A549 (cell line): ENCODE measurements at regions not wholly inside any gene's neighbourhood (a gene's known extent, or its start where the extent isn't known, plus 50 kb on each side); places are given as distances from the start of the nearest gene placed in this dataset.

Experiments used
- ATAC-seq, 2 experiments: fragments of 200-7000 bp in 1 of 2; fragments of >200 bp in 1 of 2; cut with Nextera tagmentation in 1 of 2; cut with Tn5 transposase in 1 of 2; 3 replicates each; pipeline versions ENCODE4 v1.8.0 to v1.9.1; 2018 to 2020; ENCODE audit warnings: mild to moderate bottlenecking in 1 of 2, moderate library complexity in 1 of 2
- CTCF ChIA-PET: fragments of 300-600 bp; sonication (Branson Sonifier 250); formaldehyde crosslinking; extraction: SDS; loops from one replicate; lab custom pipeline; 2021; ENCODE audit warnings: antibody characterized with exemption, inconsistent platforms; lab: Yijun Ruan, JAX
- POLR2A ChIA-PET: fragments of 350-600 bp; formaldehyde crosslinking; extraction: SDS; loops from one replicate; lab custom pipeline; 2021; ENCODE audit warnings: antibody characterized with exemption, inconsistent platforms; lab: Yijun Ruan, JAX
- DNase-seq, 2 experiments: peaks; one replicate each; pipeline versions ENCODE4 v3.0.0 to v3.0.0-alpha.2; 2011 to 2016; ENCODE audit warnings: low read depth in 1 of 2, low spot score in 1 of 2
- FAIRE-seq: peaks from 2 replicates; lab custom pipeline; 2011; peaks lifted over from hg19 to GRCh38; lab: Jason Lieb, UNC
- H3K27ac ChIP-seq, 2 experiments: fragments of >200 bp; sonication (Bioruptor Twin); formaldehyde crosslinking; 3 replicates each; pipeline ENCODE4 v1.5.1; 2016 to 2017
- H3K4me1 ChIP-seq: fragments of >200 bp; sonication (Bioruptor Twin); formaldehyde crosslinking; 3 replicates; pipeline ENCODE4 v1.6.1; 2016
- H3K4me2 ChIP-seq: fragments of >200 bp; sonication (Bioruptor Twin); formaldehyde crosslinking; 3 replicates; pipeline ENCODE4 v1.6.1; 2016
- H3K4me3 ChIP-seq: fragments of >200 bp; sonication (Bioruptor Twin); formaldehyde crosslinking; 3 replicates; pipeline ENCODE4 v1.5.1; 2016
- H3K9me3 ChIP-seq: fragments of >200 bp; sonication (Bioruptor Twin); formaldehyde crosslinking; 3 replicates; pipeline ENCODE4 v1.6.1; 2016
- BHLHE40 ChIP-seq: IDR thresholded peaks from 2 replicates; pipeline ENCODE4 v1.6.1; 2012; ENCODE audit warnings: low read depth, low read length, inconsistent platforms
- CHD4 ChIP-seq: fragments of 200-600 bp; sonication (generic); IDR thresholded peaks from 2 replicates; pipeline ENCODE4 v1.6.1; 2016; ENCODE audit warnings: antibody characterized with exemption, mild to moderate bottlenecking, borderline replicate concordance
- EHMT2 ChIP-seq: fragments of 200-600 bp; sonication (generic); IDR thresholded peaks from 2 replicates; pipeline ENCODE4 v1.6.1; 2016; ENCODE audit warnings: antibody characterized with exemption, low read depth, mild to moderate bottlenecking, moderate library complexity
- EP300 ChIP-seq, 2 experiments: fragments of >200 bp; sonication (Bioruptor Twin); formaldehyde crosslinking; IDR thresholded peaks; 2 replicates in 1 of 2; 3 replicates in 1 of 2; pipeline ENCODE4 v1.6.1; 2016 to 2017
- FOSB ChIP-seq: fragments of 250-450 bp; sonication (Bioruptor Pico); IDR thresholded peaks from 2 replicates; pipeline ENCODE4 v1.5.0; 2020; ENCODE audit warnings: mild to moderate bottlenecking, moderate library complexity
- FOSL2 ChIP-seq, 2 experiments: fragments of 450-650 bp in 1 of 2; fragments of >200 bp in 1 of 2; sonication (Bioruptor Twin) in 1 of 2; formaldehyde crosslinking; IDR thresholded peaks; 2 replicates each; pipeline versions ENCODE4 v1.5.0 to v1.6.1; 2016 to 2020; ENCODE audit warnings: mild to moderate bottlenecking in 1 of 2, moderate library complexity in 1 of 2
- GATA3 ChIP-seq: IDR thresholded peaks from 2 replicates; pipeline ENCODE4 v1.6.1; 2012; ENCODE audit warnings: borderline replicate concordance
- HDAC2 ChIP-seq: fragments of 200-600 bp; sonication (generic); IDR thresholded peaks from 2 replicates; pipeline ENCODE4 v1.6.1; 2016
- HOXA7 ChIP-seq: fragments of 250-450 bp; sonication (Bioruptor Pico); IDR thresholded peaks from 2 replicates; pipeline ENCODE4 v1.5.0; 2020; ENCODE audit warnings: mild to moderate bottlenecking, moderate library complexity
- MAFK ChIP-seq: fragments of 450-650 bp; IDR thresholded peaks from 2 replicates; pipeline ENCODE4 v1.6.1; 2014; ENCODE audit not compliant: partially characterized antibody
- MAX ChIP-seq: IDR thresholded peaks from 2 replicates; pipeline ENCODE4 v1.6.1; 2012
- PBX3 ChIP-seq: IDR thresholded peaks from 2 replicates; pipeline ENCODE4 v1.6.1; 2012
- PHF8 ChIP-seq: fragments of 200-600 bp; sonication (generic); IDR thresholded peaks from 2 replicates; pipeline ENCODE4 v1.6.1; 2016; ENCODE audit warnings: low read depth, mild to moderate bottlenecking, antibody characterized with exemption, moderate library complexity, borderline replicate concordance
- REST ChIP-seq: fragments of 200-600 bp; sonication (generic); IDR thresholded peaks from 2 replicates; pipeline ENCODE4 v1.6.1; 2016; ENCODE audit warnings: antibody characterized with exemption, mild to moderate bottlenecking, moderate library complexity
- RFX5 ChIP-seq: fragments of 450-650 bp; IDR thresholded peaks from 2 replicates; pipeline ENCODE4 v1.7.1; 2014; ENCODE audit warnings: antibody characterized with exemption, mild to moderate bottlenecking, moderate library complexity
- RNF2 ChIP-seq: fragments of 200-600 bp; sonication (generic); IDR thresholded peaks from 2 replicates; pipeline ENCODE4 v1.6.1; 2016; ENCODE audit warnings: low read depth, mild to moderate bottlenecking, antibody characterized with exemption, moderate library complexity, borderline replicate concordance
- SREBF2 ChIP-seq: fragments of 450-650 bp; IDR thresholded peaks from 2 replicates; pipeline ENCODE4 v1.6.1; 2014; ENCODE audit warnings: mild to moderate bottlenecking, moderate library complexity
- TFCP2L1 ChIP-seq: fragments of 250-450 bp; sonication (Bioruptor Pico); IDR thresholded peaks from 2 replicates; pipeline ENCODE4 v1.5.0; 2021; ENCODE audit warnings: mild to moderate bottlenecking
- USF2 ChIP-seq: fragments of 450-650 bp; IDR thresholded peaks from 2 replicates; pipeline ENCODE4 v1.6.1; 2014; ENCODE audit warnings: antibody characterized with exemption
- ZFP36 ChIP-seq: fragments of 450-650 bp; IDR thresholded peaks from 2 replicates; pipeline ENCODE4 v1.6.1; 2014; ENCODE audit warnings: borderline replicate concordance; ENCODE audit not compliant: partially characterized antibody
- ZSCAN20 ChIP-seq: fragments of 250-450 bp; sonication (Bioruptor Pico); IDR thresholded peaks from 2 replicates; pipeline ENCODE4 v1.8.0; 2022; ENCODE audit warnings: mild to moderate bottlenecking, moderate library complexity
- WGBS: methylation state at CpG from one replicate; pipeline ENCODE4 v1.1.6; 2017; ENCODE audit errors: missing lambda C conversion rate; 5-methylcytosine and 5-hydroxymethylcytosine counted together

GRCh38 chr14:48709277-48709785 lies 876.8 kb downstream of the RPS29 start:
- CTCF ChIA-PET, result no interaction called here
- FAIRE-seq, result no peak

GRCh38 chr14:48704639-48705038 lies 881.5 kb downstream of the RPS29 start:
- H3K27ac ChIP-seq, result no peak overlapping the region
- DNase-seq (no peak), ATAC-seq (no peak), FAIRE-seq (no peak)
- TF ChIP-seq HOXA7 (no peak), MAFK (peak; percentile 51), USF2 (no peak), EHMT2 (no peak), ZSCAN20 (CRISPR knock-in tag) (no peak), MAX (no peak), RNF2 (no peak)
- no peak overlapping the region for H3K4me2 ChIP-seq
- ChIA-PET CTCF (no interaction called here), POLR2A (no interaction called here)
- no peak overlapping the region for H3K4me3 ChIP-seq
- H3K4me1 ChIP-seq, result no peaks in the 10 kb centered on the region
- 0 out of 3 replicates have a peak, but pooled peaks cover 2% of the 10 kb centered on the region for H3K9me3 ChIP-seq

More at GRCh38 chr14:48709277-48709785, 876.8 kb downstream of the RPS29 start:
- no peak overlapping the region for H3K4me3 ChIP-seq
- 79% methylated on average over 1 of the region's 1 CpG for WGBS
- H3K4me1 ChIP-seq, result no peaks in the 10 kb centered on the region
- ATAC-seq, result no peak
- no peaks in the 10 kb centered on the region for H3K9me3 ChIP-seq
- POLR2A ChIA-PET, result no interaction called here
- no peak for DNase-seq
- H3K27ac ChIP-seq, result no peak overlapping the region
- TF ChIP-seq REST (no peak), MAFK (no peak), PBX3 (no peak)
- H3K4me2 ChIP-seq, result no peak overlapping the region

GRCh38 chr14:48703728-48704467 lies 882.3 kb downstream of the RPS29 start:
- Histone ChIP-seq H3K27ac (no peak overlapping the region), H3K4me2 (no peak overlapping the region), H3K4me3 (no peak overlapping the region), H3K4me1 (no peaks in the 10 kb centered on the region), H3K9me3 (0 out of 3 replicates have a peak, but pooled peaks cover 2% of the 10 kb centered on the region)
- CTCF ChIA-PET, result interaction anchor here (0.6 to 0.9 kb wide), 2 partner anchors 16 to 759 kb away, joined by 3 to 4 read pairs; no protein-coding TSS in a partner anchor
- ATAC-seq (no peak), DNase-seq (no peak), FAIRE-seq (no peak)
- POLR2A ChIA-PET, result no interaction called here
- no peak for TF ChIP-seq GATA3
- no peak for TF ChIP-seq HDAC2
- TF ChIP-seq PHF8, result no peak
- TF ChIP-seq ZSCAN20 (CRISPR knock-in tag), result no peak
- TF ChIP-seq TFCP2L1 (CRISPR knock-in tag), result no peak
- TF ChIP-seq RFX5, result no peak
- TF ChIP-seq EP300 (IDR thresholded peaks at IDR 0.05), result no peak
- TF ChIP-seq FOSB (CRISPR knock-in tag), result no peak
- TF ChIP-seq REST, result no peak
- TF ChIP-seq FOSL2 (IDR thresholded peaks at IDR 0.05), result no peak
- TF ChIP-seq FOSL2 (CRISPR knock-in tag; IDR thresholded peaks at IDR 0.05), result no peak
- no peak for TF ChIP-seq HOXA7
- no peak for TF ChIP-seq BHLHE40
- TF ChIP-seq SREBF2, result no peak
- TF ChIP-seq USF2, result no peak
- no peak for TF ChIP-seq ZFP36
- no peak for TF ChIP-seq CHD4
- 5% methylated on average over 2 of the region's 2 CpGs for WGBS
